ENCODE measurements at regions not wholly inside any gene's neighbourhood (a gene's known extent, or its start where the extent isn't known, plus 50 kb on each side); places are given as distances from the start of the nearest gene placed in this dataset.

DNA sequence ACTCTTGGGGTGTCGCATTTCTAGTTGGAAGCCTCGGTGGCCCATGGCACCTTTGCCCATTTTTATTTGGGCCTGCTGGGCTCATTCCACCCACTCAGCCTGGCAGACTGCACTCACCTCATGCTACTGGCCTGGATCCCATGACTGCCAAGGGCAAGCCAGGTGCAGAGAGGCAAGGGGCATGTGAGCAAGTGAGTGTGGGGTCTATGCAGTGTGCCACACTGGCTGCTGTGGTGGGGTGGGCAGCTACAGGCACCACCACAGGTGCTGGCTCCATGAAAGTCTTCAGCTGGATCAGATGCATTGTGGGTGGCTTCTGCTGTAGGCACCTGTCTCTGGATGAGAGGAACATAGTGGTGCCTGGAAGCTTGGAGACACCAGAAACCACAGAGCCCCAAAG is 220.8 kb downstream of the POLR1F start:
- WGBS, 5 donors: 85 to 91% (median 91%) methylated on average over 2 of the region's 2 CpGs
- DNase-seq: no peak
- no peak overlapping the region for H3K4me3 ChIP-seq

DNA sequence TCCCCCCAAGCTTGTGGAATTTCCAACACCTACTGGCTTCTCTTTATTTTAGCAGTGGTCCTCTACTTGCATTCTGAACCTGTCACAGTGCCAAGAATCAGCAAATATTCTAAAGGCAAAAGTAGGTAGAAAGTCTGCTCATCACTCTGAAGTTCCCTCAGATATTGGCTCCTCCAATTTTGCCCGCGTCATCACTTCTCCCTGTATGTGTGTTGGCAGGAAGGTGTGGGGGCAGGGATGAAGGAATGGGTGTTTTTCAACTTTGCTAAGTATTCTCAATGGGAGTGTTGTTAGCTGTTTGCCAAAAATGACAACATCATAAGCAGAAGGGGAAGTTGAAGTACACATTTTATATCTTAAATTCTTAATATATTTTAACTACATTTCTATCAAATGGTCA is 226.2 kb downstream of the POLR1F start:
- Histone ChIP-seq H3K36me3 (no peaks in the 10 kb centered on the region), H3K4me1 (no peaks in the 10 kb centered on the region), H3K27ac (no peak overlapping the region), H3K4me3 (no peak overlapping the region), H3K9me3 (peaks cover 0 to 19% (median 14%) of the 10 kb centered on the region in 4 donors), H3K27me3 (no peaks in the 10 kb centered on the region)
- intact Hi-C loops (cut with DNase I; ENCODE audit: low total_unique reads): no loop called here
- 86 to 93% (median 87%) methylated on average over 2 of the region's 2 CpGs for WGBS, 5 donors
- DNase-seq: no peak
- TF ChIP-seq POLR2AphosphoS5 (IDR thresholded peaks at IDR 0.05): no peak
- no peak for TF ChIP-seq EP300 (IDR thresholded peaks at IDR 0.05)
- no peak for TF ChIP-seq POLR2A (IDR thresholded peaks at IDR 0.05)
- TF ChIP-seq, protein P1, sequence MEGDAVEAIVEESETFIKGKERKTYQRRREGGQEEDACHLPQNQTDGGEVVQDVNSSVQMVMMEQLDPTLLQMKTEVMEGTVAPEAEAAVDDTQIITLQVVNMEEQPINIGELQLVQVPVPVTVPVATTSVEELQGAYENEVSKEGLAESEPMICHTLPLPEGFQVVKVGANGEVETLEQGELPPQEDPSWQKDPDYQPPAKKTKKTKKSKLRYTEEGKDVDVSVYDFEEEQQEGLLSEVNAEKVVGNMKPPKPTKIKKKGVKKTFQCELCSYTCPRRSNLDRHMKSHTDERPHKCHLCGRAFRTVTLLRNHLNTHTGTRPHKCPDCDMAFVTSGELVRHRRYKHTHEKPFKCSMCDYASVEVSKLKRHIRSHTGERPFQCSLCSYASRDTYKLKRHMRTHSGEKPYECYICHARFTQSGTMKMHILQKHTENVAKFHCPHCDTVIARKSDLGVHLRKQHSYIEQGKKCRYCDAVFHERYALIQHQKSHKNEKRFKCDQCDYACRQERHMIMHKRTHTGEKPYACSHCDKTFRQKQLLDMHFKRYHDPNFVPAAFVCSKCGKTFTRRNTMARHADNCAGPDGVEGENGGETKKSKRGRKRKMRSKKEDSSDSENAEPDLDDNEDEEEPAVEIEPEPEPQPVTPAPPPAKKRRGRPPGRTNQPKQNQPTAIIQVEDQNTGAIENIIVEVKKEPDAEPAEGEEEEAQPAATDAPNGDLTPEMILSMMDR (IDR thresholded peaks at IDR 0.05): no peak

More for the DNA sequence above, 220.8 kb downstream of the POLR1F start:
- intact Hi-C loops (cut with DNase I; ENCODE audit: low total_unique reads): no loop called here
- Histone ChIP-seq H3K4me1 (no peaks in the 10 kb centered on the region), H3K36me3 (no peaks in the 10 kb centered on the region), H3K27ac (no peak overlapping the region), H3K27me3 (no peaks in the 10 kb centered on the region), H3K9me3 (peaks cover 0 to 3% (median 0%) of the 10 kb centered on the region in 4 donors)
- TF ChIP-seq EP300 (IDR thresholded peaks at IDR 0.05) (no peak), POLR2AphosphoS5 (IDR thresholded peaks at IDR 0.05) (no peak), POLR2A (IDR thresholded peaks at IDR 0.05) (no peak)
- TF ChIP-seq, protein P1 (IDR thresholded peaks at IDR 0.05): no peak

DNA sequence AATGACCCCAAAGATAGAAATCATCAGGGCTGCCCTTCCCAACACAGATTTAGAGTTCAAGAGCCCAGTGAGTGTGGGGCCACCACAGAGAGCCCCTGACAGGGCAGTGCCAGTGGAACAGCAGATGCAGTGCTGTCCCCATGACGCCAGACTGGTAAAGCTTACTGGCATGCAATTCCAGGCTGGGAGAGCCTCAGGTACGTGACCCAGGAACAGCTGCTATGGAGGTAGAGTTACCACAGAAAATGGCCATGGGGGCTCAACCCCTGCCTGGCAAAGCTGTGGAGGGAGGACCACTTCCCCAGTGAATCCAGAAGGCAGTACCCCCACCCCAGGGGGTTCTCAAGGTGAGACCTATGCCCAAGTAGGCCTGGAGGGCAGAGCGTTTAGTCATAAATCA is 228.5 kb downstream of the POLR1F start:
- intact Hi-C loops (cut with DNase I; ENCODE audit: low total_unique reads): no loop called here
- DNase-seq: no peak
- no peaks in the 10 kb centered on the region for H3K36me3 ChIP-seq
- TF ChIP-seq POLR2AphosphoS5 (IDR thresholded peaks at IDR 0.05) (no peak), POLR2A (IDR thresholded peaks at IDR 0.05) (no peak), EP300 (IDR thresholded peaks at IDR 0.05) (no peak)
- TF ChIP-seq, protein P1 (IDR thresholded peaks at IDR 0.05): no peak
- H3K9me3 ChIP-seq: peaks cover 0 to 19% (median 12%) of the 10 kb centered on the region in 4 donors
- no peaks in the 10 kb centered on the region for H3K4me1 ChIP-seq
- 71 to 90% (median 87%) methylated on average over 3 of the region's 3 CpGs for WGBS, 5 donors
- no peak overlapping the region for H3K4me3 ChIP-seq
- no peak overlapping the region for H3K27ac ChIP-seq
- H3K27me3 ChIP-seq: no peaks in the 10 kb centered on the region

DNA sequence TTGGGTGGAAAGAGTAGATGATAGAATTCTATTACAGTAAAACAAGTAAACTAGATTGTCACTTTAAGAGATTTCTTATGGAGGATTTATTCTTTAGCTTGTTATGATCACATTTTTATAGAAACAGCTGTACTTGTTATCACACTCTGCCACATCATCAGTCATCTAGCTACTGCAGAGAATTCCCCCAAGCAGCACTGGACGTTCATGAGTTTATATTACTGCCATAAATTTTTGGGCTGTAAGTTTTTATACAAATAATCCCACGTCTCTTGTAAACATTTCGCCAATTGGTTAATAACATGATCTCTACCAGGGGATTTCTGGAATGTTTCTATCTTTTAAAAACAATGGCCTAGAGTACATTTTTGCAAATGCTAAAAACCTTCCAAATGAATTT is 238.8 kb downstream of the POLR1F start:
- no peak for TF ChIP-seq POLR2A (IDR thresholded peaks at IDR 0.05)
- no peak for TF ChIP-seq POLR2AphosphoS5 (IDR thresholded peaks at IDR 0.05)
- no peak for TF ChIP-seq EP300 (IDR thresholded peaks at IDR 0.05)
- TF ChIP-seq, protein P1 (IDR thresholded peaks at IDR 0.05): no peak
- DNase-seq: peak in 1 of 2 donors; percentile 54
- Histone ChIP-seq H3K27me3 (no peaks in the 10 kb centered on the region), H3K4me1 (no peaks in the 10 kb centered on the region), H3K27ac (no peak overlapping the region), H3K4me3 (no peak overlapping the region), H3K9me3 (no peaks in the 10 kb centered on the region), H3K36me3 (no peaks in the 10 kb centered on the region)
- 33 to 49% (median 45%) methylated on average over 3 of the region's 3 CpGs for WGBS, 5 donors
- intact Hi-C loops (cut with DNase I; ENCODE audit: low total_unique reads): no loop called here
